ENCODE measurements at regions not wholly inside any gene's neighbourhood (a gene's known extent, or its start where the extent isn't known, plus 50 kb on each side); places are given as distances from the start of the nearest gene placed in this dataset.

DNA sequence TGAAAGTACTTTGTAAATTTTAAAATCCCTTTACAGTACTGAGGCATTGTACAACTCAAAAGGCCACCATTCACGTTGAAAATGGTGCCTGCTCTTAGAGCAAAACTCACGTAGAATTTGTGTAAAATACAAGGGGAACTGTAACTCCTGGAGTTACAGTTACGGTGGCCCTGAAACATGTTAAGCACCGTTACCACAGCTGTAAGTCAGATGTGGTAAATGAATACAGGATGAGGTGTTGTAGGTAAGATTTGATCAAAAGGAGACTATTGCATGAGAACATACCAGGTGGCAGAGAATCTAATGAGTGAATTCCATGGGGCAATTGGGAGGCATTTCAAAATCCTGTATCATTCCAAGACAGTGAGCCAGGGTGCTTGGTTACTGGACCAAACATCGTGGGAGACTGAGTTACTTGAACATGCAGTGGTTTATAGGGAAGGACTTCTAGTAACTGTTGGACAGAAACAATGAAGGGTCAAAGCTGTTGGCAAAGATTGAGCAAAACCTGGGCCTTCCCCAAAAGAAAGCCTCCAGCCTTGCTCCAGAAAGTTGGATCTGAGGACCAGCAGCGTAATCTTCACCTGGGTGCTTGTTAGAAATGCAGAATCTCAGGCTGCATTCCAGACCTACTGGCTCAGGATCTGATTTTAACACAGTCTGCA is 535.8 kb upstream of the POU3F3 start:
- no peak for TF ChIP-seq POLR2A (IDR thresholded peaks at IDR 0.05; ENCODE audit: low read length)
- no peak for TF ChIP-seq GATA1 (IDR thresholded peaks at IDR 0.05; ENCODE audit: low read depth, low read length)
